Smooth muscle cell (in vitro differentiated cells): ENCODE measurements at regions not wholly inside any gene's neighbourhood (a gene's known extent, or its start where the extent isn't known, plus 50 kb on each side); places are given as distances from the start of the nearest gene placed in this dataset.

Experiments
- DNase-seq: peaks from one replicate; lab custom pipeline; 2025; ENCODE audit not compliant: unreplicated experiment; lab: John Stamatoyannopoulos, UW
- H2AFZ ChIP-seq: fragments of 200-600 bp; sonication (generic); 2 replicates; pipeline ENCODE4 v1.6.0; 2016; ENCODE audit warnings: antibody characterized with exemption, low read depth, mild to moderate bottlenecking
- H3F3A ChIP-seq: fragments of 200-600 bp; sonication (generic); 2 replicates; pipeline ENCODE4 v1.6.0; 2017; ENCODE audit warnings: antibody characterized with exemption, low read depth
- H3K27ac ChIP-seq: fragments of 200-600 bp; sonication (generic); 2 replicates; pipeline ENCODE4 v1.5.1; 2016; ENCODE audit warnings: low read depth, mild to moderate bottlenecking
- H3K27me3 ChIP-seq: fragments of 200-600 bp; sonication (generic); 2 replicates; pipeline ENCODE4 v1.6.1; 2016; ENCODE audit warnings: low read depth, mild to moderate bottlenecking
- H3K36me3 ChIP-seq: fragments of 200-600 bp; sonication (generic); 2 replicates; pipeline ENCODE4 v1.5.1; 2016; ENCODE audit warnings: low read depth
- H3K4me1 ChIP-seq: fragments of 200-600 bp; sonication (generic); 2 replicates; pipeline ENCODE4 v1.5.1; 2016; ENCODE audit warnings: low read depth
- H3K4me2 ChIP-seq: fragments of 200-600 bp; sonication (generic); 2 replicates; pipeline ENCODE4 v1.6.0; 2016; ENCODE audit warnings: mild to moderate bottlenecking
- H3K4me3 ChIP-seq: fragments of 200-600 bp; sonication (generic); 2 replicates; pipeline ENCODE4 v1.5.1; 2016; ENCODE audit warnings: mild to moderate bottlenecking
- H3K79me2 ChIP-seq: fragments of 200-600 bp; sonication (generic); 2 replicates; pipeline ENCODE4 v1.6.0; 2016; ENCODE audit warnings: low read depth, mild to moderate bottlenecking
- H3K9ac ChIP-seq: fragments of 200-600 bp; sonication (generic); 2 replicates; pipeline ENCODE4 v1.6.0; 2016; ENCODE audit warnings: low read depth
- H3K9me3 ChIP-seq: fragments of 200-600 bp; sonication (generic); replicated peaks from 2 replicates; pipeline ENCODE4 v1.5.1; 2016; ENCODE audit warnings: low read depth
- H4K20me1 ChIP-seq: fragments of 200-600 bp; sonication (generic); 2 replicates; pipeline ENCODE4 v1.6.0; 2016; ENCODE audit warnings: low read depth
- CTCF ChIP-seq: fragments of 200-600 bp; sonication (generic); IDR thresholded peaks from 2 replicates; pipeline ENCODE4 v1.5.1; 2017; ENCODE audit warnings: borderline replicate concordance, mild to moderate bottlenecking, antibody characterized with exemption; ENCODE audit not compliant: insufficient read depth, poor library complexity, severe bottlenecking
- WGBS: methylation state at CpG from one replicate; pipeline ENCODE4 v1.1.7; 2016; ENCODE audit warnings: low lambda C conversion rate; 5-methylcytosine and 5-hydroxymethylcytosine counted together

GRCh38 chr2:40803900-40804299, 352.0 kb upstream of the SLC8A1 start:
- DNase-seq = no peak
- H3K36me3 ChIP-seq = no peaks in the 10 kb centered on the region
- no peaks in the 10 kb centered on the region for H3K27me3 ChIP-seq
- no peaks in the 10 kb centered on the region for H3F3A ChIP-seq
- no peaks in the 10 kb centered on the region for H3K79me2 ChIP-seq
- no peaks in the 10 kb centered on the region for H3K4me1 ChIP-seq
- H2AFZ ChIP-seq = no peak overlapping the region
- H3K4me3 ChIP-seq = no peak overlapping the region
- no peaks in the 10 kb centered on the region for H4K20me1 ChIP-seq
- TF ChIP-seq CTCF = no peak
- H3K4me2 ChIP-seq = no peak overlapping the region
- H3K27ac ChIP-seq = no peak overlapping the region
- H3K9me3 ChIP-seq = no peaks in the 10 kb centered on the region
- 86% methylated on average over 2 of the region's 2 CpGs for WGBS
- no peak overlapping the region for H3K9ac ChIP-seq

- no peaks in the 10 kb centered on the region for H3K36me3 ChIP-seq
- no peaks in the 10 kb centered on the region for H4K20me1 ChIP-seq
- no peak overlapping the region for H3K27ac ChIP-seq
- H3K4me2 ChIP-seq = no peak overlapping the region
- H3K9me3 ChIP-seq = no peaks in the 10 kb centered on the region
- H3K79me2 ChIP-seq = no peaks in the 10 kb centered on the region
- TF ChIP-seq CTCF = no peak
- H2AFZ ChIP-seq = no peak overlapping the region
- H3K9ac ChIP-seq = no peak overlapping the region
- no peaks in the 10 kb centered on the region for H3F3A ChIP-seq
- H3K4me3 ChIP-seq = no peak overlapping the region
- WGBS = 88% methylated on average over 10 of the region's 10 CpGs
- no peaks in the 10 kb centered on the region for H3K4me1 ChIP-seq
- H3K27me3 ChIP-seq = no peaks in the 10 kb centered on the region
- no peak for DNase-seq
These were observed 357.3 kb upstream of the SLC8A1 start for GRCh38 chr2:40809156-40809555.

- H3K79me2 ChIP-seq = no peaks in the 10 kb centered on the region
- 98% methylated on average over 2 of the region's 2 CpGs for WGBS
- H3F3A ChIP-seq = no peaks in the 10 kb centered on the region
- H3K9me3 ChIP-seq = no peaks in the 10 kb centered on the region
- no peak overlapping the region for H2AFZ ChIP-seq
- H4K20me1 ChIP-seq = no peaks in the 10 kb centered on the region
- no peak for TF ChIP-seq CTCF
- no peak overlapping the region for H3K4me3 ChIP-seq
- no peak overlapping the region for H3K27ac ChIP-seq
- DNase-seq = no peak
- no peaks in the 10 kb centered on the region for H3K36me3 ChIP-seq
- H3K4me2 ChIP-seq = no peak overlapping the region
- no peaks in the 10 kb centered on the region for H3K27me3 ChIP-seq
- no peak overlapping the region for H3K9ac ChIP-seq
- no peaks in the 10 kb centered on the region for H3K4me1 ChIP-seq
These were observed 362.7 kb upstream of the SLC8A1 start for GRCh38 chr2:40814616-40815015.

GRCh38 chr2:40820319-40820718, 368.4 kb upstream of the SLC8A1 start:
- Histone ChIP-seq H3K9me3 (no peaks in the 10 kb centered on the region), H4K20me1 (no peaks in the 10 kb centered on the region), H3K4me3 (no peak overlapping the region), H3K4me2 (peak overlapping the region; percentile 42), H3K79me2 (no peaks in the 10 kb centered on the region), H2AFZ (peak overlapping the region; percentile 57), H3K36me3 (no peaks in the 10 kb centered on the region), H3F3A (no peaks in the 10 kb centered on the region), H3K27ac (no peak overlapping the region), H3K4me1 (no peaks in the 10 kb centered on the region), H3K27me3 (no peaks in the 10 kb centered on the region), H3K9ac (no peak overlapping the region)
- no peak for DNase-seq
- peak; percentile 5 for TF ChIP-seq CTCF
